Frontal cortex (tissue), 3 donors: ENCODE measurements at regions not wholly inside any gene's neighbourhood (a gene's known extent, or its start where the extent isn't known, plus 50 kb on each side); places are given as distances from the start of the nearest gene placed in this dataset.
A peak's percentile ranks its signal among the peaks of the same experiment; 100 is the strongest.

Source experiments
- DNase-seq, 2 donors: peaks; one replicate each; pipeline ENCODE4 v3.0.0; 2012; ENCODE audit warnings: low spot score in 2 of 2
- FAIRE-seq: peaks from 2 replicates; lab custom pipeline; 2012; peaks lifted over from hg19 to GRCh38; lab: Jason Lieb, UNC
- donor health status: control.
- donor health status: control.
- donor health status: control.

DNA sequence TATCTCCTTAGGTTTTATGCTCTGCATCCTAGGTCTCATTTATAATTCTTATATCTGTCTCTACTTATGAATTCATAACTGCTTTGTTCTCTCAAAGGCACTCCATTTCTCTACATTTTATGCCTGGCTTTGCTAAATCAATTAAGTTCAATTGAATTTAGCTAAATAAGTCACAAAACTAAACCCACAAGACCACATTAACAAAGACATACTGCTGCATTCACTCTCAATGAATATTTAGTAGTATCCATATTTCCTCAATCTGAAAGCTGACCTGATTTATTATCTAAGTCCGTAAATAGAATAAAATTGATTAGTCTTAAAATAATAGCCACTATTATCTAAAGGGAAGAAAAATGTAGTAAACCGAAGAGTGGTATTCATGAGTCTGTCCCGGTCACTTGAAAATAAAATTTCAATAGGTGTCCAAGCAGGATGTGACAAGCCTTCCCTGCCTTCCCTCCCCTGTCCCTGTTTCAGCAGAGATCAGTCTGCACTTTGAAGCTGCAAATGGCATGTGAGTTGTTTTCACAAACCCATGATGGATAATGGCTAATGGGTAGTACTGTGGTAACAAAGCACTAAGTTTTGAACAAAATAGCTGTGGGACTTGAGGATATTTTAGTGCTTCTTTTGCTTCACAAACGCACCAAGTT, 295.0 kb upstream of the NCAM2 start:
- DNase-seq (no peak), FAIRE-seq (no peak)

DNA sequence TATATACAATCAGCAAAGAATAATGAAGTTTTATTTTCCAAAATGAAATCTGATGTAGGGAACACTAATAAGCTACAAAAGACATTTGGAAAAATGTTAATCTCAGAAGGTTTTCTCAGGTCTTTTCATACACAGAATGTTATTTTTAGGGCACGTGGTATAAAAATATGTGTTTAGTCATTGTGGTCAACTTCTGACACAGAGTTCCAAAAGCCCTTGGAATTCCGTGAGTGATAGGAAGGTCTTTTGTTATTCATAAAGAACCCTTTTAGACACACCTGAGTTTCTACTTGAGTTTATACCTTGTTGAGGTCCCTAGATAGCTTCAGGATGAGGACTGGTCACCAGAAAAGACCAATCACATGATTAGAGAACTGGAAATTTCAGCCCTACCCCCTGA, 277.6 kb upstream of the NCAM2 start:
- FAIRE-seq (no peak), DNase-seq (no peak)

DNA sequence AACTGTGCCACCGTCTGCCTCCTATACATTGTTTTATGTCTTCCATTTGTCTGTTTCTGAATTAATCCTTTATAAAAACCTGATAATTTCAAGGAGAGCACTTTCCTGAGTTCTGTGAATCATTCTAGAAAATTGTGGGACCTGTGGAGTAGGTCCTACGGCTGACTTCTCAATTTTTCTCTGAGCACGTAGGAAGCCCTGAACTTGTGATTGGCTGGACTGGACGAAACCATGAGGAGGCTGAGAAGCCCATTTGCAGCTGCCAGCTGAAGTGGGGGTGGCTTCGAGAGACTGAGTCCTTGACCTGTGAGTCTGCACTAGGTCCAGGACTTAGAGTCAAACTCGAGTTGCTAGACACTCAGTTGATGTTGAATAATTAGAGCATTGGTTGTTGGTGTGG, 277.1 kb upstream of the NCAM2 start:
- no peak for FAIRE-seq
- DNase-seq = no peak

DNA sequence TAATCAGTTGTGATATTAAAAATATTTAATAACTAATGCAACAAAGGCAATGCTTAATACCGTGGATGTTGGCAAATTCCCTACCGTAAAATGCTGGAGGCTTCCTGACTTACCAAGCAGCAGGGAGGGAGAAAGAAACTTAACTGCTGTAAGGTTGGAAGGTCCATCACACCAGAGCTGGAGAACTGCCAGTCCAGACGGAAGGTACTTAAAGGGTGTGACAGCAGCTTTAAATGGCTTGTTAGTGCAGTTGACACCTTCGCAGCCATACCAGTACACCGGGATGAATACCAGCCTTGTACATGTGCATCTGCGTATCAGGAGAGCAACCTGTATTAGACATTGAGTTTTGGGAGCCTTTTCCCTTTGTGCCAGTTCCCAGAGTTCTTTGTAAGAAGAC, 269.5 kb upstream of the NCAM2 start:
- FAIRE-seq (no peak), DNase-seq (no peak)

DNA sequence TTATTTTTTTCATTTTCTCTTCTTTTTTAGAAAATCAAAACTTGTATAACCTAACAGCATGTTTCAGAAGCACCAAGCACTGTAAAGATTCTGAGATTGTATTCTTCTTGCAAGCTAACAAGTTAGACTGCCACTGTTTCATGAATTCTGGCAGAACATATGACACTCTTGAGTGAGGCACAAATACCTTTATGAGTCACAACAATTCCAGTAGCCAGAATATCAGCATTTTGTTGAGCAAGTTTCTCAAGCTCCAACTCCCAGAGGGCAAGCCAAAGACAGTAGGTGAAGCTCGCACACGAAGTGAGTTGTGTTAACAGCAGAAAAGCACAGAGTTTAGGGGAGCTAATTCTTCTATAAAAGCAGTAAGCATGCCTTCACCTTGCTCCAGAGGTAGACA, 268.8 kb upstream of the NCAM2 start:
- FAIRE-seq (no peak), DNase-seq (no peak)

DNA sequence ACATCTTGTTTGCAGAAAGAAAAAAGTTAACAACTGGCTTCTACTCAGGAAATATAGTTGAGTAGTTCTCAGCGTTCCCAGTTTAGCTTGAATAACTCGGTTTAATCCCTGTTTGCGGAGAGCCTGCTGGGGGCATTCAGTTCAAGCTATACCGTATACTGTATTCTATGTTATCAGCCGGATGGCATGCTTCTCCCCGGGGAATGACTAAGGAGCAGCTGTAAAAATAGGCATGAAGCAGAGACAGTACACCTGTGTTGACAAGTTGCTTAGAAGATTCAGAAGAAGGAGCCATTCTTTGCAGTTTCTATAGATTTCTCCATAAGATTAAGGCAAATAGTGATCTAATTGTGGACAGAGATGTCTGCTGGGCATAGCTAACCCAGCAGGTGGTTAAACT, 267.8 kb upstream of the NCAM2 start:
- no peak for DNase-seq
- FAIRE-seq = no peak

DNA sequence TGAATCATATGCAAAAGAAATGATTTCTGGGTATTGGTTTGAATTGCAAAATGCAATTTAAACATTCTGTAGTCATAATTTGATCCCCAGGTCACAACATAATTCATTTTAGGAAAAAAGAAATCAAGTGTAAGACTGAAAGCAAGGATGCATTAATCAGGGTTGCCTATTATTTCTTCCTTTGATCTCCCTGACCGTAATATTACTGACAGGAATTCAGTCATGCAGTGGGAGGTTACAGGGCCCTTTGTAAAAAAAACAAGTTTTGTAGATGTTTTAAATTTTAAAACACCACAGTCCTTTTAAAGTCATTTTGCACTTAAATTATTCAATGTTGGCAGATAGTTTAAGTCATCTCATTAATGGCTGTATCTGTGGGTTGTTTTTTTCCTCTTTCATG, 263.0 kb upstream of the NCAM2 start:
- DNase-seq (no peak), FAIRE-seq (no peak)

DNA sequence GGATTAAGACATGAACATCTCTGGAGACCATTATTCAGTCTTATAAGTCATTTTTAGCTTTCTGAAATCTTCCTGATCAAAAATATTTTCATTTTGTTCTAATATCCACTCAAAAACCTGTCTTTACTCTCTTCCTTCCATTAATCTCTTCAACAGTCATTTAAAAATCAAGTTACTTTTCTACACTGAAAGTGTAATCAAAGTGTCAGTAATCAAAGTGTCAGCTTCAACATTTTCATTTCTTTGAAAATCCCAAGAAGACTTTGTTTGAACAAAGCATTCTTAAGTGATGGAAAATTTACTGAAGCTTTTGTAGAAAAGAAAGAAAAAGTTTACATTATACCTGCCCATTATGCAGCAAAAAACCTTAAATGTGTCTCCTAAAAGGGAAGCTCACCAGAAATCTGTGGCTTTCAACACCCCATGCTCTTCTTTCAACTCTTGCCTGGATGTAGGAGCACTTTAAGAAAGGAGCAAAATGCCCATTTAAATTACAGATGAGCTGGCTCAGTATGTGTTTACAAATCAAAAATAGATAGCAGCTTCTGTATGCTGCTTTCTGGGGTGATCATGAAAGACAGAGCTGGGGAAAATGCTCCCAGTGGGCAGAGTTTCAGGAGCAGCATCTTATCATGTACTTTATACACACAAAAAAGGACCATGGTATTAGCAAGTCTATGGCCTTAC, 260.8 kb upstream of the NCAM2 start:
- DNase-seq = no peak

DNA sequence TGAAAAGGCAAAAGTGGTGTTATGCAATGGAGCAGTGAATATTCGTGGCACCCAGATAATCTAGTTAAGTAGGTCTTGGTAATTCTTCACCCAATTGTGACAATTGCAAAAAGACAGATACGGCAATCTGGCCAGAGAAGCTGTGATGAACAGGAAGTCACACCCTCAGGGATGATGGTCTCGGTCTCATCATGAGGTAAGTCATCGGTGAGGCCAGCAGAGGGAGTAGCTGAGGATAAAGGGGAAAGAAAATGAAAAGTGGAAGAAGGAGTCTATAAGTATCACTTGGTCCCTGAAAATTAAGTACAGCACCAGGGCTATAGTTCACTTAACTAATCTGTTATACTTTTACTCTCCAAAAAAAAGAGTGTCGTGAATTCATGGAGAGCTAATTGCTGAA, 258.8 kb upstream of the NCAM2 start:
- no peak for FAIRE-seq

More for the DNA sequence above, 260.8 kb upstream of the NCAM2 start:
- FAIRE-seq = no peak

DNA sequence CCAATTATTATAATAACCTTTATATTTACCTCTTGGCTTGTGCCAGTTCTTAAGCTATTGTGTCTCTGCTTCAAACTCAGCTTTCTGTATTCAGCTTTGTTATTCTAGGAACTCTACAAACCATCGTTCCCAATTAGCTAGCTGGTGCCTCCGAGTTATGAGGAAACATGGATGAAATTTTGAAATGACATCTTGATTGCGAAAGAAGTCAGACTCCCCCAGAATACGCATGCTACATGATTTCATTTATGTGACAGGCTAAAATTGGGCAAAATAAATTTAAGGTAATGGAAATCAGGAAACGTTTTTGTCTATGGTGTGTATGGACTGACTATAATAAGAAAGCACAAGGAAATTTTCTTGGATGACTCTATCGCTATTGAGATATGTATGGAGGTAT, 256.8 kb upstream of the NCAM2 start:
- DNase-seq (no peak), FAIRE-seq (no peak)

More for the DNA sequence above, 258.8 kb upstream of the NCAM2 start:
- DNase-seq = no peak

DNA sequence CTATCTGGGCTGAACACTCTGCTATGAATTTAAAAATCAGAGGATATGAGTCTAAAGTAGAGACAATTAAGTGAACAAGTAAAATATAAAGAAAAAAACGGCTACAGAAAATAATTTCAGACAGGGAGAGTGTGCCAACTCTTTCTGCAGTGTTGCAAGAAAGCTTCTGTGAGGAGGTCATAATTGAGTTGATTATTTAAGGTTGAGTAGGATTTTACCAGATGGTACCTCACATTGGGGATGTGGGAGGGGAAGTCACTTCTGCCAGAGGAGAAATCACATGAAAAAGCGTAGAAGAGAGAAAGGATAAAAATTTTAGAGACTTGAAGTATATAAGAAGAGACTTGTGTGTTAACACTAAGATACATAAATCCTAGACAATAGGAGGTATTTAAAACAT, 238.0 kb upstream of the NCAM2 start:
- no peak for DNase-seq
- no peak for FAIRE-seq

DNA sequence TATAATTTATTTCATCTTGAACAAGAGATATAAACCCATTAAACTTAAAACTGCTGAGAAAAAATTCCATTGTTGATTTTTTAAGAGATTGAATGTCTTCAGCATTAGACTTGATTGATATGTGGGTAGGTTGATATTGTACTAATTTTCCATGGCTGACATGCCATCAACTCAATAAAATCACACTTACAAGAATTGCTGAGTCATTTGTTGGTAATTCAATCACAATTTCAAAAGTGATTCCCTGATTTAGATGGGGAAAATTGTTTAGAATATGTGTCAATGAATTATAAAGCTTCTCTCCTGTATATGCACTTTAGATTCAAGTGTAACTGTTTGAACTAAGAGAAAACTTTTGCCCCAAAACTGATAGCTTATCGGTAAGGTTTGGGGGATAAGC, 223.5 kb upstream of the NCAM2 start:
- peak; percentile 54 for FAIRE-seq
- DNase-seq = no peak

DNA sequence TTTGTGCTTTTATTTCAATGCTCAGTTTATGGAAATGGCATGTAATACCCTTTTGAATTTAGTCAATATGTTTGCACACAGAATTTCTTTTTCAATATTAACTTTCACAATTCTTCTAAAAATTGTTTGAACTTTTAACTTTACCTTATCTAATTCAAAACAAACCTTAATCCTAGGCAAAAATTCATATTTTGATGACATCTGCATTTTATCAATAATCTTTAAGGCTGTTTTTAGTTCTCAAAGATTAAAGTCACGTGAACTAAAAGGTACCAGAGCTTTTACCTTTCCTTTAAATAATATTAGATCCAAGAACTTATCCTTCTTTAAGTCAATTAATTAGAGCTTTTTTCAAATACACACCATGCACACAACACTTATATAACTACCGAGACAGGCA, 218.9 kb upstream of the NCAM2 start:
- DNase-seq = no peak
- no peak for FAIRE-seq

DNA sequence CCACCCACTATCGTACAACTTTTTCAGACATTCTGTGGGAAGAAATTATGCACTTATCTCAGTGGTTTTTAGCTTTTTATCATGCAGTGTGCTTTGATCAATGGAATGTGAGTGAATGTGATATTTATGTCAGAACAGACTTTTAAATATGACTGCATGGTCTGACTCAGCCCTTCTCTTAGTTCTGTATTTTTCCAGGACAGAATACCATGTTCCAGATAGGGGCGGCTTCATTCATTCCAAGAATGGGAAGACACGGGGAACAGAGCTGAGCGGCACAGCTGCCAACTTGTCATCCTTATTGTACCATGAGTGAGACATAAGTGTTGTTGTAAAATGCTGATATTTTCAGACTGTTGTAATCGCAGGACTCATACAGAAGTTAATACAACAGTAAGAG, 214.6 kb upstream of the NCAM2 start:
- no peak for DNase-seq
- no peak for FAIRE-seq

DNA sequence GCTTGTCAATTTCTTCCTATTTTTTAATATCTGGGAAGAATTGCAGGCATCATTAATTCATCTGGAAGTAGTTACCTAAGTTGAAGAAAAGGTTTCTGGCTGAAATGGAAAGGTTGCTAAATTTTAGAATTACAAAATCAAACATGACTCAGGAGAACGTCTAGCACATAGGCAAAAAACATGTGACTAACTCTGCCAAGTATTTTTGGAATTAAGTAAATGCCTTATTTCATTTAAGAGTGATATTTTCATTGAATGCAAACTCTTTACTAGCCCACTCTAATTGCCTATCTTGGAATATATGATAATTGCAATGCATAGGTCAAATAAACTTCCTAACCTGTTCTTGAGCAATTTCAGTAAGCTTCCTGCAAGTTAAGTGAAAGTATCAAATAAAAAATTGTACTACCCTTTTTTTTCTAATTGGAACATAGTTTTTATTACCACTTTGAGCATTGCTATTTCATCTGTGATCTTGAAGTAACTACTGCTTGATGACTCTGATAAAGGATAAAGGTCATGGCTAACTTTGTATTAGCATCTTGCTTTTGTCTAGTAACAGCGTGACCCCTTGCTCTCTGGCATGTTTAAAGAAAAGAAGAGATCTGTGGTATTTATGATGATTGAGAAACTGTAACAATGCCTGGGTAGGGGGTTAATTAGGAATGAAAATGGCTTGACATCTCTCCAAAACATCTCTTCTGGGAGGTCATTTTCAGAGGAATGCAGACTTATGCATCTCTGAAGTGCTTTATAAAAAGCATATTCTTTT, 208.3 kb upstream of the NCAM2 start:
- no peak for DNase-seq
- FAIRE-seq = no peak

DNA sequence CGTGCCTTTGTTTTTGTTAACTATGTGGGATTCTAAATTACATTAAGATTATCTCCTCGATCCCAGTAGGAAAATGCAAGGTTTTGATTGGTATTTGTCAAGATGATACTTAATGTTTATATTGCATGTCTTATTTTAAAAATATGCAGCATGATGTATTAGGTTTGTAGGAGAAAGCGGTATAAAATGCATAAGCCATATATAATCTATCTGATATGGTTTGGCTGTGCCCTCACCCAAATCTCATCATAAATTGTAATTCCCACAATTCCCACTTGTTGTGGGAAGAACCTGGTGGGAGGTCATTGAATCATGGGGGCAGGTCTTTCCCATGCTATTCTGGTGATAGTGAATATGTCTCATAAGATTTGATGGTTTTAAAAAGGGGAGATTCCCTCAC, 198.1 kb upstream of the NCAM2 start:
- FAIRE-seq = no peak

DNA sequence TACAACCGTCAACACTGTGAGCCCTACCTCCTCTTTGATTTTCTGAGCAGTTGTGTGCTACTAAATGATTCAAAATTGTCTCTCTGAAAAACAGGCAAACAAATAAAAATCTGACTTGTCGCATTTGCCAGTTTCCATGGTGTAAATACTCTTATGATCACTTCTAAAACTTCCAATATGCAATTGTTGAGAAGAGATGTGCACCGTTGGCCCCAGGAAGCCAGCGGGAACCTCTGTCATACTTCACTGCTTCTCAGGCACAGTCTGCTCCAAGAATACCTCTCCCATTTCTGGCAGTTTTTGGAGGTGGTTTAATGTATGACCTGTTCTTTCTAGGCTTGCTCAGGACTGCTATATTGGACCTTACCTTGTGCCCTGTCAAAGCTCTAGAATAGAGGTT, 196.0 kb upstream of the NCAM2 start:
- DNase-seq (no peak), FAIRE-seq (no peak)

More for the DNA sequence above, 198.1 kb upstream of the NCAM2 start:
- DNase-seq = no peak

DNA sequence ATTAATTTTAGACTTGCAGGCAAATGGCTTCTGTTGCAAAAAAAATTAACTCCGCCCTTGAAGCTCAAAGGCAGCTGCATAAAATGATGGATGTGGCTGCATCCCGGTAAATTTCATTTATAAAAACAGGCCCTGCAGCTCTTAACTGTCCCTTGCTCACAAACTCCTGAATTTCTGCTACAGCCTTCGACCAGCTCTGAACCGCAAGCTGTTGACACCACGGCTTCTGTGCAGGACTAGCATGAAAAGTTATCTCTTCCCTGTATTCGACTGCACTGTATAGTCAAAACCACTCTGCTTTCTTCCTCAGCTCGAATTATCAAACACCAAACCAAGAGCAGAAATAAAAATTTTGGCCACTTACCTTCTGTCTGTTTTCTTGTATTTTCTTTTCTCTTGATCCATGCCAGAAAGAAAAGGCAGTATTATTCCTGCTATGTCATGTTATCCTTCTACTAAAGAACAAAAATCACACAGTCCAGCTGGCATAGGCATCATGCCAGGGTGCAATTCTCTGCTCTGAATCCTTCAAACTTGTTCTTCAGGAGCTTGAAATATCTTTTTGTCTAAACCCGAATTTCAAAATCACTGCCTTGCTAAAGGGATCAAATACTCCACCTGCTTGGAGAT, 195.5 kb upstream of the NCAM2 start:
- FAIRE-seq (no peak), DNase-seq (no peak)

DNA sequence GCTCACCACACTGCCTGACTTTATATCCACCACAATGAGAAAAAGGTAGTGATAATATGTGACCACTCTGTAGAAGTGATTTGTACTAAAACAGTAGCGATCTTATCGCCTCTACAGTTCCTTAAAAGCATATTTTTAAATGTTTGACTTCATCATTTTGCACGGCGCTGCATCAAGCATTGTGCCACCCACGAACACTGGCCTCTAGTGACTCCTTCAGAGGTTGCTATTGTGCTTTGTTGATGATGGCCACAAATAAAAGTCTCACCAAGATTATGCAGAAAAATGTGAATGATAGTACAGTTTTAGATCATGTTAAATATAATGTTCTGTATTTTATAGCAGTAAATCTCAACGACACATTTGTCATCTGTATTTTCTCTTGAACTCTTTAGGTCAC, 186.5 kb upstream of the NCAM2 start:
- DNase-seq = no peak
- FAIRE-seq = no peak

DNA sequence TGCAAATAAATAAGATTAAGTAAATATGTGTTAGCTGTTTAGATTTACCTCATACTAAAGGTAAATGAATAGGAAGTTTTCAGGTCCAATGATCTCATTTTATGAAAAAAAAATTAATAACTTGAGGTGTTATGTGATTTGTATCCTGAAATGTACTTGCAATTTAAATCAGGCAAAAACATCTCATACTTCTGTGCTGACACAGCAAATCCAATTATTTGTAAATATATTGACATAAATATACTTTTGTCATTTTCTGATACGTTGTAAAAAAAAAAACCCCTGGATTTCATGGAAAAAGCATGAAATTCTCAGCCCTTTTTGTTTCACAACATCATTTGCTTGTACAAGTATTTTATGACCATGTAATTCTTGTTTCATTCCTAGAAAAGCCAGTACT, 184.1 kb upstream of the NCAM2 start:
- DNase-seq = no peak
- FAIRE-seq = no peak

DNA sequence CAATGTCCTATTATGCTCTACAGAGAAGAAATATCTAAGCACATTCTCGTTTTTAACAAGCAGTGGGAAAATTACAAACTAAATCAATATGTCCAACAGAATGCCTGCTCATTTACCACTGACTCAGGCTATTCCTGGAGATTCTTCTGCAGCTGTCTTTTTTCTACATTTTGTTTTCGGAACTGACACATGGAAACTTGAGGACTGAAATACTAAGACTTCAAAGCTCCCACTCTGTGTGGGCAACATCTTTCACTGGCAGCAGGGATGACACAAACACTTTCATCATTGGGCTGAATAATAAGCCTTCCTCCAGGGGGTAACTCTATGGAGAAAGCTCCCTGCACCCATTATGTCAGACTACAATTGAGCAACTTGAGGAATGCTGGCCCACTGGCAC, 175.5 kb upstream of the NCAM2 start:
- peak in 1 of 2 donors; percentile 10 for DNase-seq

More for the DNA sequence above, 175.5 kb upstream of the NCAM2 start:
- FAIRE-seq = no peak
